H9 (cell line): ENCODE measurements at regions not wholly inside any gene's neighbourhood (a gene's known extent, or its start where the extent isn't known, plus 50 kb on each side); places are given as distances from the start of the nearest gene placed in this dataset.

Experiments
- DNase-seq: peaks from one replicate; pipeline ENCODE4 v3.0.0-alpha.2; 2017
- H2AFZ ChIP-seq: one replicate; pipeline ENCODE4 v1.6.1; 2013; ENCODE audit warnings: mild to moderate bottlenecking, low read length, control low read depth, moderate library complexity
- H2AK5ac ChIP-seq: 2 replicates; pipeline ENCODE4 v1.6.1; 2013; ENCODE audit warnings: low read length, control low read depth, mixed read lengths; ENCODE audit not compliant: insufficient read length
- H2BK120ac ChIP-seq: one replicate; pipeline ENCODE4 v1.6.1; 2013; ENCODE audit warnings: low read depth, mild to moderate bottlenecking, low read length, control low read depth, inconsistent platforms; ENCODE audit not compliant: poor library complexity, severe bottlenecking
- H2BK12ac ChIP-seq: 2 replicates; pipeline ENCODE4 v1.6.1; 2013; ENCODE audit warnings: low read length, control low read depth, mixed read lengths, low read depth; ENCODE audit not compliant: insufficient read length
- H2BK15ac ChIP-seq: 2 replicates; pipeline ENCODE4 v1.6.1; 2013; ENCODE audit warnings: low read depth, low read length, control low read depth
- H2BK20ac ChIP-seq: one replicate; pipeline ENCODE4 v1.6.1; 2013; ENCODE audit warnings: low read depth, mild to moderate bottlenecking, low read length, control low read depth, inconsistent platforms; ENCODE audit not compliant: poor library complexity, severe bottlenecking
- H2BK5ac ChIP-seq: 2 replicates; pipeline ENCODE4 v1.6.1; 2013; ENCODE audit warnings: low read length, control low read depth, mixed read lengths; ENCODE audit not compliant: insufficient read length
- H3K14ac ChIP-seq: 2 replicates; pipeline ENCODE4 v1.6.1; 2013; ENCODE audit warnings: low read length, control low read depth; ENCODE audit not compliant: insufficient read depth
- H3K18ac ChIP-seq: 2 replicates; pipeline ENCODE4 v1.6.1; 2013; ENCODE audit warnings: low read depth, mild to moderate bottlenecking, mixed read lengths, low read length, control low read depth; ENCODE audit not compliant: insufficient read length
- H3K23ac ChIP-seq: 2 replicates; pipeline ENCODE4 v1.6.1; 2013; ENCODE audit warnings: low read length, control low read depth, mixed read lengths, low read depth; ENCODE audit not compliant: insufficient read length
- H3K23me2 ChIP-seq: 2 replicates; pipeline ENCODE4 v1.6.1; 2013; ENCODE audit warnings: low read depth, mild to moderate bottlenecking, mixed read lengths, low read length, control low read depth; ENCODE audit not compliant: insufficient read length, poor library complexity, severe bottlenecking
- H3K27ac ChIP-seq: 2 replicates; pipeline ENCODE4 v1.5.1; 2013; ENCODE audit warnings: low read length, control low read depth, mixed read lengths, low read depth; ENCODE audit not compliant: insufficient read length
- H3K27me3 ChIP-seq: 2 replicates; pipeline ENCODE4 v1.6.1; 2013; ENCODE audit warnings: low read length, control low read depth, inconsistent platforms; ENCODE audit not compliant: insufficient read depth
- H3K4ac ChIP-seq: 2 replicates; pipeline ENCODE4 v1.6.1; 2013; ENCODE audit warnings: low read depth, mild to moderate bottlenecking, control low read depth, inconsistent platforms, low read length, moderate library complexity
- H3K4me1 ChIP-seq: 2 replicates; pipeline ENCODE4 v1.6.1; 2013; ENCODE audit warnings: low read length, control low read depth, inconsistent platforms; ENCODE audit not compliant: insufficient read depth
- H3K4me2 ChIP-seq: 2 replicates; pipeline ENCODE4 v1.6.1; 2013; ENCODE audit warnings: low read length, control low read depth, mixed read lengths; ENCODE audit not compliant: insufficient read length, insufficient read depth
- H3K56ac ChIP-seq: 2 replicates; pipeline ENCODE4 v1.6.1; 2013; ENCODE audit warnings: low read depth, mild to moderate bottlenecking, mixed read lengths, low read length, control low read depth; ENCODE audit not compliant: insufficient read length
- H3K79me1 ChIP-seq: 2 replicates; pipeline ENCODE4 v1.6.1; 2013; ENCODE audit warnings: low read depth, mild to moderate bottlenecking, moderate library complexity, low read length, control low read depth, inconsistent platforms; ENCODE audit not compliant: insufficient read depth, poor library complexity, severe bottlenecking
- H3K79me2 ChIP-seq: 2 replicates; pipeline ENCODE4 v1.6.1; 2013; ENCODE audit warnings: low read length, control low read depth, inconsistent platforms; ENCODE audit not compliant: insufficient read depth
- H3K9ac ChIP-seq: 2 replicates; pipeline ENCODE4 v1.6.1; 2013; ENCODE audit warnings: low read length, control low read depth, mixed read lengths; ENCODE audit not compliant: insufficient read length; ENCODE audit errors: extremely low read depth
- H3K9me3 ChIP-seq: one replicate; pipeline ENCODE4 v1.6.1; 2013; ENCODE audit warnings: low read depth, low read length, inconsistent platforms; ENCODE audit not compliant: control insufficient read depth
- H3T11ph ChIP-seq: one replicate; pipeline ENCODE4 v1.6.1; 2013; ENCODE audit warnings: mild to moderate bottlenecking, low read length, control low read depth, inconsistent platforms
- H4K20me1 ChIP-seq: one replicate; pipeline ENCODE4 v1.6.1; 2013; ENCODE audit not compliant: control insufficient read depth, insufficient read length, insufficient read depth
- H4K5ac ChIP-seq: 2 replicates; pipeline ENCODE4 v1.6.1; 2013; ENCODE audit warnings: low read depth, mild to moderate bottlenecking, mixed read lengths, low read length, control low read depth; ENCODE audit not compliant: insufficient read length
- H4K8ac ChIP-seq: replicated peaks from 2 replicates; pipeline ENCODE4 v1.6.1; 2013; ENCODE audit warnings: low read length, control low read depth, mixed read lengths, low read depth; ENCODE audit not compliant: insufficient read length
- H4K91ac ChIP-seq: 2 replicates; pipeline ENCODE4 v1.6.1; 2013; ENCODE audit warnings: low read depth, mild to moderate bottlenecking, moderate library complexity, mixed read lengths, low read length, control low read depth; ENCODE audit not compliant: insufficient read length
- H3K27ac Mint-ChIP-seq, 3 experiments: 2 replicates in 2 of 3; 3 replicates in 1 of 3; pipeline ENCODE4 v1.8.0; 2020 to 2021; ENCODE audit warnings: mixed read lengths in 3 of 3, mild to moderate bottlenecking in 1 of 3, moderate library complexity in 1 of 3
- H3K27me3 Mint-ChIP-seq: 2 replicates; pipeline ENCODE4 v1.8.0; 2021; ENCODE audit warnings: low read depth, mild to moderate bottlenecking, moderate library complexity, mixed read lengths
- H3K36me3 Mint-ChIP-seq, 3 experiments: 2 replicates in 2 of 3; 3 replicates in 1 of 3; pipeline ENCODE4 v1.8.0; 2020 to 2021; ENCODE audit warnings: low read depth in 3 of 3, mixed read lengths in 3 of 3; ENCODE audit not compliant: insufficient read depth in 1 of 3
- H3K4me1 Mint-ChIP-seq, 2 experiments: 2 replicates each; pipeline ENCODE4 v1.8.0; 2020; ENCODE audit warnings: mixed read lengths in 2 of 2
- H3K4me3 Mint-ChIP-seq, 2 experiments: 2 replicates in 1 of 2; 3 replicates in 1 of 2; pipeline ENCODE4 v1.8.0; 2020 to 2021; ENCODE audit warnings: mild to moderate bottlenecking in 2 of 2, mixed read lengths in 2 of 2, moderate library complexity in 1 of 2
- H3K9me3 Mint-ChIP-seq, 2 experiments: 2 replicates in 1 of 2; 3 replicates in 1 of 2; pipeline ENCODE4 v1.8.0; 2020; ENCODE audit warnings: mild to moderate bottlenecking in 2 of 2, mixed read lengths in 2 of 2, moderate library complexity in 1 of 2
- CTCF ChIP-seq: fragments of 200-600 bp; sonication (generic); conservative IDR thresholded peaks from 3 replicates; pipeline ENCODE4 v1.8.0; 2021; ENCODE audit warnings: antibody characterized with exemption, mild to moderate bottlenecking
- WGBS: extraction: QIAGEN DNeasy Blood & Tissue Kit; methylation state at CpG from one replicate; pipeline ENCODE4 v1.1.7; 2013; ENCODE audit warnings: missing lambda C conversion rate, low lambda C conversion rate, mixed read lengths; ENCODE audit not compliant: insufficient read length; ENCODE audit errors: extremely low coverage; 5-methylcytosine and 5-hydroxymethylcytosine counted together

- TF ChIP-seq CTCF, result no peak
- H3K36me3 Mint-ChIP-seq, result peaks cover 45 to 88% (median 85%) of the 10 kb centered on the region in 3 experiments; a peak in 6 of 7 replicates
Measured at GRCh38 chr7:67311901-67312300, 315.3 kb downstream of the TYW1 start.

More at GRCh38 chr7:67311901-67312300, 315.3 kb downstream of the TYW1 start:
- Histone ChIP-seq H3K14ac (no peak overlapping the region), H3K23me2 (no peaks in the 10 kb centered on the region), H2AFZ (no peak overlapping the region), H2BK120ac (no peak overlapping the region), H4K91ac (no peak overlapping the region), H4K8ac (no peak overlapping the region), H2BK12ac (no peak overlapping the region), H3K4ac (no peak overlapping the region), H3K4me2 (no peak overlapping the region), H3K23ac (no peak overlapping the region), H2AK5ac (no peak overlapping the region), H3K18ac (no peak overlapping the region), H4K5ac (no peak overlapping the region), H3K79me2 (no peaks in the 10 kb centered on the region), H3K4me1 (no peaks in the 10 kb centered on the region), H3K27ac (no peak overlapping the region), H3T11ph (no peak overlapping the region), H3K9ac (no peak overlapping the region), H2BK15ac (no peak overlapping the region), H3K79me1 (no peaks in the 10 kb centered on the region), H2BK20ac (no peak overlapping the region), H3K27me3 (no peaks in the 10 kb centered on the region), H3K9me3 (no peaks in the 10 kb centered on the region), H4K20me1 (no peaks in the 10 kb centered on the region), H2BK5ac (no peak overlapping the region), H3K56ac (no peak overlapping the region)
- no peaks in the 10 kb centered on the region for H3K4me1 Mint-ChIP-seq
- no peaks in the 10 kb centered on the region; a peak in 1 of 5 replicates for H3K9me3 Mint-ChIP-seq
- no peak overlapping the region for H3K4me3 Mint-ChIP-seq
- DNase-seq, result no peak
- H3K27ac Mint-ChIP-seq, result no peak overlapping the region
- no peaks in the 10 kb centered on the region for H3K27me3 Mint-ChIP-seq
- WGBS, result no CpG with 5 or more reads among the region's 2 CpGs
